ENCODE measurements at regions not wholly inside any gene's neighbourhood (a gene's known extent, or its start where the extent isn't known, plus 50 kb on each side); places are given as distances from the start of the nearest gene placed in this dataset.

DNA sequence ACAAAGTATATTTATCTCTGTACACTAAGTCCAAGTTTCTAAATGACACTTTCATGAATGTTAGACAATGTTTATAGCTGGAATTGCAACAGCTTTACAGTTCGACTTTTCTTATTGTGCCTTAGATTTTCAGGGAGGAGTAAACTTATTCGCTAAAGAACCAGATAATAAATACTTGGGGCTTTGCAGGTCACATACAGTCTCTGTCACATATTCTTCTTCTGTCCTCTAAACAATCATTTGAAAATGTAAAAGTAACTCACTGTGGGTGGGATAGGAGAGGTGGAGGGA, 132.6 kb downstream of the SPRY1 start:
- Histone ChIP-seq H3K27ac (replicated peaks; ENCODE audit: low read length) (no peak overlapping the region), H4K8ac (ENCODE audit: low read depth, low read length) (no peak overlapping the region), H4K91ac (ENCODE audit: low read depth, low read length, poor library complexity) (no peak overlapping the region), H2BK15ac (ENCODE audit: low read length) (no peak overlapping the region), H2BK120ac (ENCODE audit: low read depth, low read length) (no peak overlapping the region), H3K9me3 (replicated peaks in 1 of 2; ENCODE audit: control insufficient read depth in 2 of 2, insufficient read depth in 1 of 2, low read depth in 1 of 2, low read length in 2 of 2) (peaks cover 0 to 36% of the 10 kb centered on the region in 2 donors), H2BK12ac (ENCODE audit: low read length) (no peak overlapping the region), H3K9ac (ENCODE audit: low read depth, low read length, poor library complexity) (no peak overlapping the region), H3K4me1 (ENCODE audit: control insufficient read depth in 2 of 2, insufficient read depth in 1 of 2, low read depth in 1 of 2, low read length in 2 of 2) (no peaks in the 10 kb centered on the region), H3K36me3 (replicated peaks in 1 of 2; ENCODE audit: control insufficient read depth in 2 of 2, insufficient read depth in 2 of 2, low read length in 2 of 2) (no peaks in the 10 kb centered on the region), H3K79me1 (ENCODE audit: low read depth, low read length) (no peaks in the 10 kb centered on the region), H3K14ac (ENCODE audit: low read length) (no peak overlapping the region), H3K18ac (ENCODE audit: low read length) (no peak overlapping the region), H3K23ac (ENCODE audit: low read depth, low read length, poor library complexity) (no peak overlapping the region), H3K4ac (ENCODE audit: low read length) (no peak overlapping the region), H2BK5ac (ENCODE audit: low read length) (no peak overlapping the region), H3K4me2 (ENCODE audit: insufficient read depth, low read length, poor library complexity, severe bottlenecking) (no peak overlapping the region), H2AK5ac (ENCODE audit: low read depth, low read length) (no peak overlapping the region), H3K27me3 (ENCODE audit: control insufficient read depth in 3 of 3, insufficient read depth in 3 of 3, low read depth in 1 of 3, low read length in 3 of 3) (no peaks in the 10 kb centered on the region), H2AFZ (ENCODE audit: low read length) (no peak overlapping the region), H3K4me3 (ENCODE audit: low read length in 2 of 2) (no peak overlapping the region)
- WGBS, 2 donors (ENCODE audit: extremely low coverage in 2 of 2, insufficient read length in 2 of 2, insufficient replicate concordance in 1 of 2) = no CpG with 5 or more reads among the region's 2 CpGs
- no peak for DNase-seq (ENCODE audit: low spot score)

DNA sequence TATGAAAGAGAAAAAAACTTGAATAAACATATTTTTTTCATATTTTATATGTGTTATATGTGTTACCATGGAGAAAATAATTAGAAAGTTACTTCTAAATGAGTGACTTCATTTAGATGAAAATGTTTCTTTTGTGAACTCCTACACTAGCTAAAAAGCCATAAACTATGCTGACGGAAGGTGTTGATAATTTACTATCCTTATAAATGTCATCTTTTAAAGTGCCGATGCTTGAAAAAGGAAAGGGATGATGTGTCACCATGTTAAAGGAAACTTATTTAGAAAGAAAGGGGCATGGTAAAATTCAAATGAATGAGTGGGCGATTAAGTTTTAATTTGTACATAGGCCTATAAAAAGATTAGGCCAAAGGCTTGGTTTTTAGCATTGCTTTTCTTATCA, 133.8 kb downstream of the SPRY1 start:
- Histone ChIP-seq H3K27me3 (ENCODE audit: control insufficient read depth in 3 of 3, insufficient read depth in 3 of 3, low read depth in 1 of 3, low read length in 3 of 3) (no peaks in the 10 kb centered on the region), H3K4me2 (ENCODE audit: insufficient read depth, low read length, poor library complexity, severe bottlenecking) (no peak overlapping the region), H2AFZ (ENCODE audit: low read length) (no peak overlapping the region), H3K4me1 (ENCODE audit: control insufficient read depth in 2 of 2, insufficient read depth in 1 of 2, low read depth in 1 of 2, low read length in 2 of 2) (no peaks in the 10 kb centered on the region), H2BK5ac (ENCODE audit: low read length) (no peak overlapping the region), H2AK5ac (ENCODE audit: low read depth, low read length) (no peak overlapping the region), H3K14ac (ENCODE audit: low read length) (no peak overlapping the region), H3K27ac (replicated peaks; ENCODE audit: low read length) (no peak overlapping the region), H3K4ac (ENCODE audit: low read length) (no peak overlapping the region), H3K9ac (ENCODE audit: low read depth, low read length, poor library complexity) (no peak overlapping the region), H2BK120ac (ENCODE audit: low read depth, low read length) (no peak overlapping the region), H3K9me3 (replicated peaks in 1 of 2; ENCODE audit: control insufficient read depth in 2 of 2, insufficient read depth in 1 of 2, low read depth in 1 of 2, low read length in 2 of 2) (peaks cover 0 to 41% of the 10 kb centered on the region in 2 donors), H3K18ac (ENCODE audit: low read length) (no peak overlapping the region), H2BK15ac (ENCODE audit: low read length) (no peak overlapping the region), H4K91ac (ENCODE audit: low read depth, low read length, poor library complexity) (no peak overlapping the region), H3K23ac (ENCODE audit: low read depth, low read length, poor library complexity) (no peak overlapping the region), H3K79me1 (ENCODE audit: low read depth, low read length) (no peaks in the 10 kb centered on the region), H2BK12ac (ENCODE audit: low read length) (no peak overlapping the region), H4K8ac (ENCODE audit: low read depth, low read length) (no peak overlapping the region), H3K36me3 (replicated peaks in 1 of 2; ENCODE audit: control insufficient read depth in 2 of 2, insufficient read depth in 2 of 2, low read length in 2 of 2) (no peaks in the 10 kb centered on the region), H3K4me3 (ENCODE audit: low read length in 2 of 2) (no peak overlapping the region)
- no CpG with 5 or more reads among the region's 3 CpGs for WGBS, 2 donors (ENCODE audit: extremely low coverage in 2 of 2, insufficient read length in 2 of 2, insufficient replicate concordance in 1 of 2)
- no peak for DNase-seq (ENCODE audit: low spot score)

DNA sequence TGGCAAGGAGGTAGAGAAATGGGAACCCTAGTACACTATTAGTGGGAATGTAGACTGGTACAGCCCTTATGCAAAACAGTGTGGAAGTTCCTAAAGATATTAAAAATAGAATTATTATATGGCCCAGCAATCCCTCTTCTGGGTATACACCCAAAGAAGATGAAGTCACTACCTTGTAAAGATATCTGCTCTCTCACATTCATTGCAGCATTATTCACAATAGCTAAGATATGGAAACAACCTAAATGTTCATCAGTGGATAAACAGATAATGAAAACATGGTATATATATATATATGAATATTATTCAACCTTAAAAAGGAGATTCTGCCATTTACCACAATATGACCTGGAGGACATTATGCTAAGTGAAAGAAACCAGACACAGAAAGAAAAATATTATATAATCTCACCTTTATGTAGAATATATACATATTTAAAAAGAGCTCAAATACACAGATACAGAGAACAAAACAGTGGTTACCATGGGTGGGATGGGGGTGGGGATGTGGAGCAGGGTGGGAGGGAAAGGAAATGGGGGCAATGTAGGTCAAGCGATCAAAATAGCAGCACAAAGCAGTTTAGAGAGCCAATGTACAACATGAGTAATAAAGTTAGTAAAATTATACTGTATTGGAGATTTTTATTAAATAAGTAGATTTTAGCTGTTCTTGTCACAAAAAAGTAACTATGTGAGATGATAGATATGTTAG, 138.6 kb downstream of the SPRY1 start:
- H4K8ac ChIP-seq (ENCODE audit: low read depth, low read length) = no peak overlapping the region
- no peak overlapping the region for H3K14ac ChIP-seq (ENCODE audit: low read length)
- H3K9me3 ChIP-seq (replicated peaks in 1 of 2; ENCODE audit: control insufficient read depth in 2 of 2, insufficient read depth in 1 of 2, low read depth in 1 of 2, low read length in 2 of 2) = peaks cover 0 to 37% of the 10 kb centered on the region in 2 donors
- H2BK120ac ChIP-seq (ENCODE audit: low read depth, low read length) = no peak overlapping the region
- no peak overlapping the region for H2AFZ ChIP-seq (ENCODE audit: low read length)
- no peak overlapping the region for H3K4ac ChIP-seq (ENCODE audit: low read length)
- H2BK15ac ChIP-seq (ENCODE audit: low read length) = no peak overlapping the region
- no peak overlapping the region for H2BK12ac ChIP-seq (ENCODE audit: low read length)
- H3K23ac ChIP-seq (ENCODE audit: low read depth, low read length, poor library complexity) = no peak overlapping the region
- no peak overlapping the region for H3K4me2 ChIP-seq (ENCODE audit: insufficient read depth, low read length, poor library complexity, severe bottlenecking)
- H2BK5ac ChIP-seq (ENCODE audit: low read length) = no peak overlapping the region
- H3K79me1 ChIP-seq (ENCODE audit: low read depth, low read length) = no peaks in the 10 kb centered on the region
- H4K91ac ChIP-seq (ENCODE audit: low read depth, low read length, poor library complexity) = no peak overlapping the region
- no peak overlapping the region for H3K18ac ChIP-seq (ENCODE audit: low read length)
- H3K27me3 ChIP-seq (ENCODE audit: control insufficient read depth in 3 of 3, insufficient read depth in 3 of 3, low read depth in 1 of 3, low read length in 3 of 3) = no peaks in the 10 kb centered on the region
- H3K36me3 ChIP-seq (replicated peaks in 1 of 2; ENCODE audit: control insufficient read depth in 2 of 2, insufficient read depth in 2 of 2, low read length in 2 of 2) = no peaks in the 10 kb centered on the region
- H3K4me1 ChIP-seq (ENCODE audit: control insufficient read depth in 2 of 2, insufficient read depth in 1 of 2, low read depth in 1 of 2, low read length in 2 of 2) = peaks cover 0 to 3% of the 10 kb centered on the region in 2 donors
- no peak for DNase-seq (ENCODE audit: low spot score)
- no peak overlapping the region for H2AK5ac ChIP-seq (ENCODE audit: low read depth, low read length)
- no peak overlapping the region for H3K9ac ChIP-seq (ENCODE audit: low read depth, low read length, poor library complexity)
- no CpG with 5 or more reads among the region's 1 CpG for WGBS, 2 donors (ENCODE audit: extremely low coverage in 2 of 2, insufficient read length in 2 of 2, insufficient replicate concordance in 1 of 2)
- H3K27ac ChIP-seq (replicated peaks; ENCODE audit: low read length) = no peak overlapping the region
- H3K4me3 ChIP-seq (ENCODE audit: low read length in 2 of 2) = no peak overlapping the region

DNA sequence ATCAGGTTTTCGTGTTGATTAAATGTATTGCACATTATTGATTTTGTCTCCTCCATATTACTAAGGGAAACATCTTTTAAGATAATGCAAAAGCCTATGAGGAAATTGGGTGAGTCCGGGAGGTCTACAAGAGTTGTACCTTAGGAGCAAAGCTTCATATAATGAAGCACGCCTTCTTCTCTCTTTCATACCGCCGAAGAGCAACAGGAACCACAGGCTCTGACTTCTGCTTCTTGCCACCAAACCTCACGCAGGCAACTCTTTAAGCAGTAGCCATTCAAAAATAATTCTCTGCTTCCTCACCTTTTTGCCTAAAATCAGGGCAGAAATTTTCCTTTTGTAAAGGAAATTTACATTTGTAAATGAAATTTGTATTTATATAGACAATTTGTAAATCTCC, 139.6 kb downstream of the SPRY1 start:
- DNase-seq (ENCODE audit: low spot score) = no peak

More for the DNA sequence above, 139.6 kb downstream of the SPRY1 start:
- no peak overlapping the region for H2AK5ac ChIP-seq (ENCODE audit: low read depth, low read length)
- H3K14ac ChIP-seq (ENCODE audit: low read length) = no peak overlapping the region
- no peak overlapping the region for H3K4ac ChIP-seq (ENCODE audit: low read length)
- H3K27me3 ChIP-seq (ENCODE audit: control insufficient read depth in 3 of 3, insufficient read depth in 3 of 3, low read depth in 1 of 3, low read length in 3 of 3) = no peaks in the 10 kb centered on the region
- no peak overlapping the region for H2BK12ac ChIP-seq (ENCODE audit: low read length)
- H3K79me1 ChIP-seq (ENCODE audit: low read depth, low read length) = no peaks in the 10 kb centered on the region
- H3K9me3 ChIP-seq (replicated peaks in 1 of 2; ENCODE audit: control insufficient read depth in 2 of 2, insufficient read depth in 1 of 2, low read depth in 1 of 2, low read length in 2 of 2) = peaks cover 0 to 34% of the 10 kb centered on the region in 2 donors
- H2BK120ac ChIP-seq (ENCODE audit: low read depth, low read length) = no peak overlapping the region
- no CpG with 5 or more reads among the region's 6 CpGs for WGBS, 2 donors (ENCODE audit: extremely low coverage in 2 of 2, insufficient read length in 2 of 2, insufficient replicate concordance in 1 of 2)
- H3K18ac ChIP-seq (ENCODE audit: low read length) = no peak overlapping the region
- no peak overlapping the region for H3K4me3 ChIP-seq (ENCODE audit: low read length in 2 of 2)
- no peak overlapping the region for H4K8ac ChIP-seq (ENCODE audit: low read depth, low read length)
- H3K36me3 ChIP-seq (replicated peaks in 1 of 2; ENCODE audit: control insufficient read depth in 2 of 2, insufficient read depth in 2 of 2, low read length in 2 of 2) = no peaks in the 10 kb centered on the region
- H2AFZ ChIP-seq (ENCODE audit: low read length) = no peak overlapping the region
- H3K4me1 ChIP-seq (ENCODE audit: control insufficient read depth in 2 of 2, insufficient read depth in 1 of 2, low read depth in 1 of 2, low read length in 2 of 2) = peaks cover 0 to 3% of the 10 kb centered on the region in 2 donors
- no peak overlapping the region for H3K27ac ChIP-seq (replicated peaks; ENCODE audit: low read length)
- no peak overlapping the region for H3K9ac ChIP-seq (ENCODE audit: low read depth, low read length, poor library complexity)
- no peak overlapping the region for H3K23ac ChIP-seq (ENCODE audit: low read depth, low read length, poor library complexity)
- no peak overlapping the region for H2BK5ac ChIP-seq (ENCODE audit: low read length)
- H2BK15ac ChIP-seq (ENCODE audit: low read length) = no peak overlapping the region
- no peak overlapping the region for H4K91ac ChIP-seq (ENCODE audit: low read depth, low read length, poor library complexity)
- no peak overlapping the region for H3K4me2 ChIP-seq (ENCODE audit: insufficient read depth, low read length, poor library complexity, severe bottlenecking)
